ENCODE measurements at regions not wholly inside any gene's neighbourhood (a gene's known extent, or its start where the extent isn't known, plus 50 kb on each side); places are given as distances from the start of the nearest gene placed in this dataset.

GRCh38 chr2:121999264-121999663 is 243.8 kb downstream of the TSN start:
- H3K9me3 ChIP-seq (ENCODE audit: control insufficient read depth in 2 of 2, low read length in 2 of 2), result no peaks in the 10 kb centered on the region
- H3K27me3 ChIP-seq (ENCODE audit: control insufficient read depth in 2 of 2, insufficient read depth in 2 of 2, low read length in 2 of 2), result no peaks in the 10 kb centered on the region
- no peak overlapping the region for H3K9ac ChIP-seq (ENCODE audit: low read depth in 1 of 2, low read length in 2 of 2)
- peak overlapping the region in 1 of 2 donors; percentile 17 for H3K27ac ChIP-seq (ENCODE audit: low read depth in 2 of 2, low read length in 2 of 2)
- no peaks in the 10 kb centered on the region for H3K36me3 ChIP-seq (ENCODE audit: control insufficient read depth in 2 of 2, insufficient read depth in 2 of 2, low read length in 2 of 2)
- no peak overlapping the region for H3K4me3 ChIP-seq (ENCODE audit: low read length in 2 of 2)
- peaks cover 3 to 4% of the 10 kb centered on the region in 2 donors for H3K4me1 ChIP-seq (ENCODE audit: control insufficient read depth in 2 of 2, insufficient read depth in 2 of 2, low read length in 2 of 2)

- Histone ChIP-seq H3K4me1 (ENCODE audit: control insufficient read depth in 2 of 2, insufficient read depth in 2 of 2, low read length in 2 of 2) (peaks cover 3 to 4% of the 10 kb centered on the region in 2 donors), H3K9ac (ENCODE audit: low read depth in 1 of 2, low read length in 2 of 2) (no peak overlapping the region), H3K27me3 (ENCODE audit: control insufficient read depth in 2 of 2, insufficient read depth in 2 of 2, low read length in 2 of 2) (no peaks in the 10 kb centered on the region), H3K27ac (ENCODE audit: low read depth in 2 of 2, low read length in 2 of 2) (no peak overlapping the region), H3K36me3 (ENCODE audit: control insufficient read depth in 2 of 2, insufficient read depth in 2 of 2, low read length in 2 of 2) (no peaks in the 10 kb centered on the region), H3K4me3 (ENCODE audit: low read length in 2 of 2) (no peak overlapping the region), H3K9me3 (ENCODE audit: control insufficient read depth in 2 of 2, low read length in 2 of 2) (no peaks in the 10 kb centered on the region)
These were observed 245.3 kb downstream of the TSN start for GRCh38 chr2:122000556-122001340.

- no peaks in the 10 kb centered on the region for H3K27me3 ChIP-seq (ENCODE audit: control insufficient read depth in 2 of 2, insufficient read depth in 2 of 2, low read length in 2 of 2)
- H3K36me3 ChIP-seq (ENCODE audit: control insufficient read depth in 2 of 2, insufficient read depth in 2 of 2, low read length in 2 of 2), result no peaks in the 10 kb centered on the region
- H3K27ac ChIP-seq (ENCODE audit: low read depth in 2 of 2, low read length in 2 of 2), result no peak overlapping the region
- no peak overlapping the region for H3K4me3 ChIP-seq (ENCODE audit: low read length in 2 of 2)
- no peak overlapping the region for H3K9ac ChIP-seq (ENCODE audit: low read depth in 1 of 2, low read length in 2 of 2)
- no peaks in the 10 kb centered on the region for H3K9me3 ChIP-seq (ENCODE audit: control insufficient read depth in 2 of 2, low read length in 2 of 2)
- peaks cover 3 to 4% of the 10 kb centered on the region in 2 donors for H3K4me1 ChIP-seq (ENCODE audit: control insufficient read depth in 2 of 2, insufficient read depth in 2 of 2, low read length in 2 of 2)
These were observed 246.0 kb downstream of the TSN start for GRCh38 chr2:122001441-122001874.

GRCh38 chr2:122003196-122003940 is 247.9 kb downstream of the TSN start:
- no peak overlapping the region for H3K9ac ChIP-seq (ENCODE audit: low read depth in 1 of 2, low read length in 2 of 2)
- H3K4me1 ChIP-seq (ENCODE audit: control insufficient read depth in 2 of 2, insufficient read depth in 2 of 2, low read length in 2 of 2), result peaks cover 3 to 4% of the 10 kb centered on the region in 2 donors
- H3K4me3 ChIP-seq (ENCODE audit: low read length in 2 of 2), result no peak overlapping the region
- no peaks in the 10 kb centered on the region for H3K36me3 ChIP-seq (ENCODE audit: control insufficient read depth in 2 of 2, insufficient read depth in 2 of 2, low read length in 2 of 2)
- H3K27ac ChIP-seq (ENCODE audit: low read depth in 2 of 2, low read length in 2 of 2), result no peak overlapping the region
- H3K27me3 ChIP-seq (ENCODE audit: control insufficient read depth in 2 of 2, insufficient read depth in 2 of 2, low read length in 2 of 2), result no peaks in the 10 kb centered on the region
- no peaks in the 10 kb centered on the region for H3K9me3 ChIP-seq (ENCODE audit: control insufficient read depth in 2 of 2, low read length in 2 of 2)

GRCh38 chr2:122007126-122007525 is 251.7 kb downstream of the TSN start:
- no peaks in the 10 kb centered on the region for H3K27me3 ChIP-seq (ENCODE audit: control insufficient read depth in 2 of 2, insufficient read depth in 2 of 2, low read length in 2 of 2)
- no peak overlapping the region for H3K27ac ChIP-seq (ENCODE audit: low read depth in 2 of 2, low read length in 2 of 2)
- no peaks in the 10 kb centered on the region for H3K4me1 ChIP-seq (ENCODE audit: control insufficient read depth in 2 of 2, insufficient read depth in 2 of 2, low read length in 2 of 2)
- no peak overlapping the region for H3K4me3 ChIP-seq (ENCODE audit: low read length in 2 of 2)
- H3K9me3 ChIP-seq (ENCODE audit: control insufficient read depth in 2 of 2, low read length in 2 of 2), result no peaks in the 10 kb centered on the region
- H3K9ac ChIP-seq (ENCODE audit: low read depth in 1 of 2, low read length in 2 of 2), result no peak overlapping the region
- H3K36me3 ChIP-seq (ENCODE audit: control insufficient read depth in 2 of 2, insufficient read depth in 2 of 2, low read length in 2 of 2), result no peaks in the 10 kb centered on the region

- Histone ChIP-seq H3K4me3 (ENCODE audit: low read length in 2 of 2) (no peak overlapping the region), H3K9me3 (ENCODE audit: control insufficient read depth in 2 of 2, low read length in 2 of 2) (no peaks in the 10 kb centered on the region), H3K4me1 (ENCODE audit: control insufficient read depth in 2 of 2, insufficient read depth in 2 of 2, low read length in 2 of 2) (no peaks in the 10 kb centered on the region), H3K36me3 (ENCODE audit: control insufficient read depth in 2 of 2, insufficient read depth in 2 of 2, low read length in 2 of 2) (no peaks in the 10 kb centered on the region), H3K27ac (ENCODE audit: low read depth in 2 of 2, low read length in 2 of 2) (no peak overlapping the region), H3K9ac (ENCODE audit: low read depth in 1 of 2, low read length in 2 of 2) (no peak overlapping the region), H3K27me3 (ENCODE audit: control insufficient read depth in 2 of 2, insufficient read depth in 2 of 2, low read length in 2 of 2) (no peaks in the 10 kb centered on the region)
These were observed 252.1 kb downstream of the TSN start for GRCh38 chr2:122007577-122007976.

- no peaks in the 10 kb centered on the region for H3K9me3 ChIP-seq (ENCODE audit: control insufficient read depth in 2 of 2, low read length in 2 of 2)
- H3K4me3 ChIP-seq (ENCODE audit: low read length in 2 of 2), result no peak overlapping the region
- no peaks in the 10 kb centered on the region for H3K27me3 ChIP-seq (ENCODE audit: control insufficient read depth in 2 of 2, insufficient read depth in 2 of 2, low read length in 2 of 2)
- no peak overlapping the region for H3K9ac ChIP-seq (ENCODE audit: low read depth in 1 of 2, low read length in 2 of 2)
- no peaks in the 10 kb centered on the region for H3K4me1 ChIP-seq (ENCODE audit: control insufficient read depth in 2 of 2, insufficient read depth in 2 of 2, low read length in 2 of 2)
- H3K27ac ChIP-seq (ENCODE audit: low read depth in 2 of 2, low read length in 2 of 2), result no peak overlapping the region
- H3K36me3 ChIP-seq (ENCODE audit: control insufficient read depth in 2 of 2, insufficient read depth in 2 of 2, low read length in 2 of 2), result no peaks in the 10 kb centered on the region
These were observed 254.1 kb downstream of the TSN start for GRCh38 chr2:122009561-122009960.

- no peaks in the 10 kb centered on the region for H3K27me3 ChIP-seq (ENCODE audit: control insufficient read depth in 2 of 2, insufficient read depth in 2 of 2, low read length in 2 of 2)
- H3K27ac ChIP-seq (ENCODE audit: low read depth in 2 of 2, low read length in 2 of 2), result no peak overlapping the region
- no peaks in the 10 kb centered on the region for H3K9me3 ChIP-seq (ENCODE audit: control insufficient read depth in 2 of 2, low read length in 2 of 2)
- H3K36me3 ChIP-seq (ENCODE audit: control insufficient read depth in 2 of 2, insufficient read depth in 2 of 2, low read length in 2 of 2), result no peaks in the 10 kb centered on the region
- H3K4me1 ChIP-seq (ENCODE audit: control insufficient read depth in 2 of 2, insufficient read depth in 2 of 2, low read length in 2 of 2), result no peaks in the 10 kb centered on the region
- H3K4me3 ChIP-seq (ENCODE audit: low read length in 2 of 2), result no peak overlapping the region
- no peak overlapping the region for H3K9ac ChIP-seq (ENCODE audit: low read depth in 1 of 2, low read length in 2 of 2)
These were observed 256.2 kb downstream of the TSN start for GRCh38 chr2:122011493-122012270.

- H3K4me3 ChIP-seq (ENCODE audit: low read length in 2 of 2), result no peak overlapping the region
- H3K36me3 ChIP-seq (ENCODE audit: control insufficient read depth in 2 of 2, insufficient read depth in 2 of 2, low read length in 2 of 2), result no peaks in the 10 kb centered on the region
- H3K4me1 ChIP-seq (ENCODE audit: control insufficient read depth in 2 of 2, insufficient read depth in 2 of 2, low read length in 2 of 2), result peaks cover 9 to 15% of the 10 kb centered on the region in 2 donors
- H3K27me3 ChIP-seq (ENCODE audit: control insufficient read depth in 2 of 2, insufficient read depth in 2 of 2, low read length in 2 of 2), result no peaks in the 10 kb centered on the region
- no peak overlapping the region for H3K9ac ChIP-seq (ENCODE audit: low read depth in 1 of 2, low read length in 2 of 2)
- no peak overlapping the region for H3K27ac ChIP-seq (ENCODE audit: low read depth in 2 of 2, low read length in 2 of 2)
- H3K9me3 ChIP-seq (ENCODE audit: control insufficient read depth in 2 of 2, low read length in 2 of 2), result no peaks in the 10 kb centered on the region
These were observed 263.3 kb downstream of the TSN start for GRCh38 chr2:122018736-122019135.

GRCh38 chr2:122019724-122020123 is 264.3 kb downstream of the TSN start:
- Histone ChIP-seq H3K4me1 (ENCODE audit: control insufficient read depth in 2 of 2, insufficient read depth in 2 of 2, low read length in 2 of 2) (peaks cover 9 to 15% of the 10 kb centered on the region in 2 donors), H3K36me3 (ENCODE audit: control insufficient read depth in 2 of 2, insufficient read depth in 2 of 2, low read length in 2 of 2) (no peaks in the 10 kb centered on the region), H3K27ac (ENCODE audit: low read depth in 2 of 2, low read length in 2 of 2) (no peak overlapping the region), H3K4me3 (ENCODE audit: low read length in 2 of 2) (peak overlapping the region in 1 of 2 donors; percentile 14), H3K27me3 (ENCODE audit: control insufficient read depth in 2 of 2, insufficient read depth in 2 of 2, low read length in 2 of 2) (no peaks in the 10 kb centered on the region), H3K9me3 (ENCODE audit: control insufficient read depth in 2 of 2, low read length in 2 of 2) (no peaks in the 10 kb centered on the region), H3K9ac (ENCODE audit: low read depth in 1 of 2, low read length in 2 of 2) (no peak overlapping the region)
